H1 (cell line): ENCODE measurements at regions not wholly inside any gene's neighbourhood (a gene's known extent, or its start where the extent isn't known, plus 50 kb on each side); places are given as distances from the start of the nearest gene placed in this dataset.

ENCODE experiments used
- CTCF ChIA-PET: fragments of 300-600 bp; sonication (Branson Sonifier 250); formaldehyde crosslinking; loops from one replicate; lab custom pipeline; 2021; ENCODE audit not compliant: partially characterized antibody; lab: Charles Lee
- POLR2A ChIA-PET: fragments of 300-600 bp; sonication (Branson Sonifier 250); formaldehyde crosslinking; loops from one replicate; lab custom pipeline; 2021; ENCODE audit warnings: inconsistent platforms; ENCODE audit not compliant: partially characterized antibody; lab: Charles Lee
- DNase-seq, 2 experiments: peaks; one replicate each; pipeline versions ENCODE4 v3.0.0 to v3.0.0-alpha.2; 2010 to 2022; ENCODE audit warnings: low spot score in 2 of 2, low read depth in 1 of 2, mixed read lengths in 1 of 2
- FAIRE-seq: peaks from 2 replicates; lab custom pipeline; 2011; peaks lifted over from hg19 to GRCh38; lab: Jason Lieb, UNC
- H2AFZ ChIP-seq: 2 replicates; pipeline ENCODE4 v1.8.1; 2012; ENCODE audit warnings: low read length, inconsistent platforms
- H2AK5ac ChIP-seq: 2 replicates; pipeline ENCODE4 v1.6.1; 2013; ENCODE audit warnings: low read depth, low read length
- H2BK120ac ChIP-seq: replicated peaks from 2 replicates; pipeline ENCODE3; 2013; ENCODE audit warnings: low read depth, low read length, inconsistent platforms
- H2BK12ac ChIP-seq: 2 replicates; pipeline ENCODE4 v1.6.1; 2013; ENCODE audit warnings: low read depth, low read length
- H2BK15ac ChIP-seq: 2 replicates; pipeline ENCODE4 v1.6.1; 2013; ENCODE audit warnings: low read length
- H2BK20ac ChIP-seq: 2 replicates; pipeline ENCODE4 v1.6.1; 2013; ENCODE audit warnings: low read length
- H2BK5ac ChIP-seq: 2 replicates; pipeline ENCODE4 v1.6.1; 2013; ENCODE audit warnings: low read depth, low read length
- H3K14ac ChIP-seq: 2 replicates; pipeline ENCODE4 v1.6.1; 2013; ENCODE audit warnings: inconsistent platforms; ENCODE audit not compliant: insufficient read length
- H3K18ac ChIP-seq: 2 replicates; pipeline ENCODE4 v1.6.1; 2013; ENCODE audit warnings: low read length; ENCODE audit errors: extremely low read depth
- H3K23ac ChIP-seq: 2 replicates; pipeline ENCODE4 v1.6.1; 2013; ENCODE audit warnings: inconsistent platforms; ENCODE audit not compliant: insufficient read length
- H3K23me2 ChIP-seq: 2 replicates; pipeline ENCODE4 v1.6.1; 2013; ENCODE audit warnings: low read depth, low read length
- H3K27ac ChIP-seq: 2 replicates; pipeline ENCODE4 v1.6.1; 2011; ENCODE audit warnings: low read depth, low read length, inconsistent platforms
- H3K27me3 ChIP-seq, 4 experiments: replicated peaks in 1 of 4; 1 replicate in 1 of 4; 2 replicates in 3 of 4; pipeline versions ENCODE4 v1.6.1 to v1.8.1; 2011 to 2013; ENCODE audit warnings: low read length in 3 of 4, mild to moderate bottlenecking in 3 of 4, inconsistent platforms in 2 of 4, mixed read lengths in 2 of 4, moderate library complexity in 1 of 4; ENCODE audit not compliant: control insufficient read depth in 3 of 4, insufficient read depth in 3 of 4; ENCODE audit errors: extremely low read depth in 1 of 4
- H3K36me3 ChIP-seq, 4 experiments: 2 replicates each; pipeline versions ENCODE4 v1.6.1 to v1.8.1; 2011 to 2013; ENCODE audit warnings: mild to moderate bottlenecking in 4 of 4, low read length in 3 of 4, moderate library complexity in 2 of 4, control low read depth in 1 of 4, inconsistent platforms in 1 of 4; ENCODE audit not compliant: insufficient read depth in 4 of 4, control insufficient read depth in 2 of 4
- H3K4ac ChIP-seq: replicated peaks from 2 replicates; pipeline ENCODE3; 2013; ENCODE audit warnings: low read length, low read depth, mixed read lengths, inconsistent platforms; ENCODE audit not compliant: insufficient read length
- H3K4me1 ChIP-seq, 4 experiments: replicated peaks in 1 of 4; 1 replicate in 1 of 4; 2 replicates in 3 of 4; pipeline versions ENCODE4 v1.6.1 to v1.8.1; 2011 to 2013; ENCODE audit warnings: low read length in 3 of 4, inconsistent platforms in 2 of 4, mixed read lengths in 1 of 4; ENCODE audit not compliant: insufficient read depth in 4 of 4, control insufficient read depth in 3 of 4
- H3K4me2 ChIP-seq, 2 experiments: 2 replicates each; pipeline versions ENCODE4 v1.6.1 to v1.8.1; 2011 to 2013; ENCODE audit warnings: low read depth in 2 of 2, low read length in 2 of 2, control low read depth in 1 of 2, inconsistent platforms in 1 of 2, mild to moderate bottlenecking in 1 of 2; ENCODE audit not compliant: insufficient read depth in 1 of 2
- H3K4me3 ChIP-seq, 4 experiments: fragments of 200-600, 300-600 bp in 1 of 4; sonication (generic), shearing (Covaris generic), sonication (Bioruptor Twin) in 1 of 4; 2 replicates each; pipeline versions ENCODE4 v1.5.1 to v1.8.1; 2011 to 2016; ENCODE audit warnings: low read length in 4 of 4, low read depth in 3 of 4, control low read depth in 2 of 4, inconsistent platforms in 2 of 4, mild to moderate bottlenecking in 2 of 4, mixed read lengths in 1 of 4, moderate library complexity in 1 of 4; ENCODE audit not compliant: insufficient read depth in 2 of 4; ENCODE audit errors: extremely low read depth in 1 of 4
- H3K56ac ChIP-seq: replicated peaks from 2 replicates; pipeline ENCODE3; 2013; ENCODE audit warnings: low read depth, mild to moderate bottlenecking, mixed read lengths, low read length, inconsistent platforms; ENCODE audit not compliant: insufficient read length
- H3K79me1 ChIP-seq: 2 replicates; pipeline ENCODE4 v1.6.1; 2013; ENCODE audit warnings: low read depth, low read length, control low read depth
- H3K79me2 ChIP-seq, 2 experiments: 2 replicates each; pipeline versions ENCODE4 v1.6.1 to v1.8.1; 2012 to 2013; ENCODE audit warnings: low read length in 2 of 2, mild to moderate bottlenecking in 2 of 2, inconsistent platforms in 1 of 2; ENCODE audit not compliant: insufficient read depth in 2 of 2, control insufficient read depth in 1 of 2
- H3K9ac ChIP-seq, 4 experiments: replicated peaks in 1 of 4; 1 replicate in 1 of 4; 2 replicates in 3 of 4; pipeline versions ENCODE4 v1.6.1 to v1.8.1; 2011 to 2013; ENCODE audit warnings: low read depth in 3 of 4, low read length in 3 of 4, control low read depth in 2 of 4, mild to moderate bottlenecking in 2 of 4, moderate library complexity in 2 of 4, inconsistent platforms in 1 of 4; ENCODE audit errors: extremely low read depth in 1 of 4
- H3K9me3 ChIP-seq, 2 experiments: 2 replicates each; pipeline versions ENCODE4 v1.6.1 to v1.8.1; 2012 to 2013; ENCODE audit warnings: mild to moderate bottlenecking in 2 of 2, moderate library complexity in 2 of 2, control low read depth in 1 of 2, inconsistent platforms in 1 of 2, low read depth in 1 of 2, low read length in 1 of 2, mixed read lengths in 1 of 2; ENCODE audit not compliant: insufficient read depth in 2 of 2
- H4K20me1 ChIP-seq, 2 experiments: replicated peaks in 1 of 2; 2 replicates each; pipeline versions ENCODE3 to v1.8.1; 2011 to 2013; ENCODE audit warnings: inconsistent platforms in 2 of 2, low read length in 2 of 2, mild to moderate bottlenecking in 1 of 2; ENCODE audit not compliant: insufficient read depth in 2 of 2, control insufficient read depth in 1 of 2
- H4K5ac ChIP-seq: 2 replicates; pipeline ENCODE4 v1.6.1; 2013; ENCODE audit warnings: low read length, low read depth, mixed read lengths, inconsistent platforms; ENCODE audit not compliant: insufficient read length
- H4K8ac ChIP-seq: 2 replicates; pipeline ENCODE4 v1.8.0; 2013; ENCODE audit warnings: mild to moderate bottlenecking, moderate library complexity, low read length, inconsistent platforms; ENCODE audit not compliant: insufficient read depth; ENCODE audit errors: extremely low read depth
- H4K91ac ChIP-seq: replicated peaks from 2 replicates; pipeline ENCODE3; 2013; ENCODE audit warnings: low read length, mixed read lengths, inconsistent platforms; ENCODE audit not compliant: insufficient read length
- SIRT6 ChIP-seq: IDR thresholded peaks from one replicate; pipeline ENCODE4 v1.7.1; 2012; ENCODE audit warnings: low read length, inconsistent platforms
- SP1 ChIP-seq: IDR thresholded peaks from 2 replicates; pipeline ENCODE4 v1.6.1; 2011; ENCODE audit warnings: low read depth, low read length
- WGBS, 2 experiments: shearing (Covaris generic) in 1 of 2; methylation state at CpG; one replicate each; pipeline versions ENCODE4 v1.1.6 to v1.1.7; 2013 to 2015; ENCODE audit warnings: low lambda C conversion rate in 2 of 2, mixed read lengths in 2 of 2, inconsistent platforms in 1 of 2, low coverage in 1 of 2, missing lambda C conversion rate in 1 of 2; ENCODE audit not compliant: insufficient replicate concordance in 2 of 2, insufficient coverage in 1 of 2, insufficient read length in 1 of 2; ENCODE audit errors: extremely low coverage in 1 of 2, missing lambda C conversion rate in 1 of 2; 5-methylcytosine and 5-hydroxymethylcytosine counted together

DNA sequence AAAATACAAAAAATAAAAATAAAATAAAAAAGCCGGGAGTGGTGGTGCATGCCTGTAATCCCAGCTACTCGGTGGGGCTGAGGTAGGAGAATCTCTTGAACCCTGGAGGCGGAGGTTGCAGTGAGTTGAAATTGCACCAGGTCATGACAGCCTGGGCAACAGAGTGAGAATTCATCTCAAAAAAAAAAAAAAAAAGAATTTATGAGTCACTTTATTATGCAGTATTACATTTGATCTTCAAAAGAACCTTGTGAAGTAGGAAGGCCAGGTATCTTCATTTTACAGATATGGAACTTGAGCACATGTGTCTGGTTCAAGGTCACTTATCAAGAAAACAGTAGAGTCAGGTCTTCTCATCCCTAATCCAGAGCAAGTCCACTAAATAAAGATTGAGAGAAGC is 459.4 kb upstream of the HNRNPA3 start:
- Histone ChIP-seq H3K27ac (no peak overlapping the region), H4K20me1 (no peaks in the 10 kb centered on the region)

More for the DNA sequence above, 459.4 kb upstream of the HNRNPA3 start:
- Histone ChIP-seq H2AFZ (no peak overlapping the region), H3K4ac (no peak overlapping the region), H3K36me3 (no peaks in the 10 kb centered on the region), H3K79me2 (no peaks in the 10 kb centered on the region), H3K9me3 (no peaks in the 10 kb centered on the region), H3K56ac (no peak overlapping the region), H3K14ac (no peak overlapping the region), H3K4me3 (no peak overlapping the region), H3K18ac (no peak overlapping the region), H2BK5ac (no peak overlapping the region), H2BK120ac (no peak overlapping the region), H4K8ac (no peak overlapping the region), H3K23me2 (no peaks in the 10 kb centered on the region), H3K9ac (no peak overlapping the region), H3K23ac (no peak overlapping the region), H2BK12ac (no peak overlapping the region), H2AK5ac (no peak overlapping the region), H2BK20ac (no peak overlapping the region), H3K4me1 (0 out of 7 replicates have a peak, but pooled peaks cover 0 to 2% (median 0%) of the 10 kb centered on the region in 4 experiments), H4K5ac (no peak overlapping the region), H3K27me3 (no peaks in the 10 kb centered on the region), H3K4me2 (no peak overlapping the region), H4K91ac (no peak overlapping the region), H3K79me1 (no peaks in the 10 kb centered on the region), H2BK15ac (no peak overlapping the region)
- FAIRE-seq, result no peak
- TF ChIP-seq SIRT6 (no peak), SP1 (no peak)
- WGBS, 2 experiments, result 88% methylated on average over 3 of the region's 3 CpGs; no CpG with 5 or more reads in 1 of the 2 experiments
- DNase-seq, result no peak
- POLR2A ChIA-PET, result no interaction called here
- CTCF ChIA-PET, result interaction anchor here (1.1 to 2.4 kb wide), 5 partner anchors 9 to 101 kb away, joined by 3 to 5 read pairs (median 3); no protein-coding TSS in a partner anchor
